ENCODE measurements at regions not wholly inside any gene's neighbourhood (a gene's known extent, or its start where the extent isn't known, plus 50 kb on each side); places are given as distances from the start of the nearest gene placed in this dataset.

DNA sequence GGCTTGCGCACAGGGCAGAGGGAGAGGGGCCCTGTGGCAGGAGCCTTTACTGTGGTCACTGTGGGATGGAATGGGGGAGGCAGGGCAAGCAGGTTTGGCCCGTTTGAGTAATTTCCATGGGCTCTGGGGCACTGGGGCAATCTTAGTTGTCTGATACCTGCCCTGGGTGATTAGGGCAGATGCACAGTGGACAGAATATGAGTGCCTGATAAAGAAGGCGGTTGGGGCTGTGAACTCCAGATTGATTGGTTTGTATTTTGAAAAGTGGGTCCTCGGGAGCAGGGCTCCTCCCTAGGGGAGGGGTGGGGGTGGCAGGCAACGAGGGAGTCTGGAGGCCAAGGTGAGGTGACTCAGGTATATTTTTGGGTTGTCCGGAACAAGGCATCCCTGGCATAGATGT lies 247.5 kb downstream of the NSG2 start:
- Histone ChIP-seq H3K9me2 (ENCODE audit: insufficient read depth) (no peaks in the 10 kb centered on the region), H3F3A (ENCODE audit: insufficient read depth) (no peaks in the 10 kb centered on the region), H3K79me2 (ENCODE audit: insufficient read depth) (no peaks in the 10 kb centered on the region), H3K4me2 (ENCODE audit: unreplicated experiment) (no peak overlapping the region), H3K27me3 (replicated peaks; ENCODE audit: insufficient read depth) (no peaks in the 10 kb centered on the region), H3K4me1 (ENCODE audit: insufficient read depth) (no peaks in the 10 kb centered on the region), H3K36me3 (ENCODE audit: low read depth) (no peaks in the 10 kb centered on the region), H3K27ac (no peak overlapping the region), H3K9ac (no peak overlapping the region), H3K9me3 (ENCODE audit: low read depth) (no peaks in the 10 kb centered on the region), H2AFZ (no peak overlapping the region), H3K4me3 (no peak overlapping the region), H4K20me1 (ENCODE audit: insufficient read depth) (no peaks in the 10 kb centered on the region)
- no peak for DNase-seq
- in situ Hi-C loops (cut with MboI) = no loop called here
- no peak for TF ChIP-seq EZH2 (IDR thresholded peaks at IDR 0.05; ENCODE audit: insufficient read depth, poor library complexity, severe bottlenecking)
- no peak for TF ChIP-seq EZH2phosphoT487 (IDR thresholded peaks at IDR 0.05; ENCODE audit: insufficient read depth, low read depth)
- WGBS, 2 experiments (ENCODE audit: low coverage in 1 of 2, low lambda C conversion rate in 2 of 2, missing lambda C conversion rate in 2 of 2) = 6 to 13% methylated on average over 6 of the region's 6 CpGs

DNA sequence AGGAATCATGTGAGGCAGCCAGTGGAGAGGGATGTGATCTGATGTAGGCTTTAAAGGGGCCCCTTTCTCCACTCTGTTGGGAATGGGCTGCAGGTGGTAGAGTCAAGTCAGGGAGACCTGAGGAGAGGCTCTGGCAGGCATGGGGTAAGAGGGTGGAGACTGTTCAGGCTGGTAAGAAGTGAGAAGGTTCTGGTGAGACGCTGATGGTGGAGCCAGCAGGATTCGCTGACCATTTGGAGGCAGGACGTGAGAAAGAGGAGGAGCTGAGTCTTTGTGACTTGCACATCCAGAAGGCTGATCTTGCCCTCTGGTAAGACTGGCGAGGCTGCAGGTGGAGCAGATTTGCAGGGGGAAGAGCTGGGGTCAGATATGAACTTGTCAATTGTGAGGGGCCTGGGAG lies 248.0 kb downstream of the NSG2 start:
- no peak for TF ChIP-seq EZH2phosphoT487 (IDR thresholded peaks at IDR 0.05; ENCODE audit: insufficient read depth, low read depth)
- TF ChIP-seq EZH2 (IDR thresholded peaks at IDR 0.05; ENCODE audit: insufficient read depth, poor library complexity, severe bottlenecking) = no peak
- in situ Hi-C loops (cut with MboI) = no loop called here
- H3K4me2 ChIP-seq (ENCODE audit: unreplicated experiment) = no peak overlapping the region

DNA sequence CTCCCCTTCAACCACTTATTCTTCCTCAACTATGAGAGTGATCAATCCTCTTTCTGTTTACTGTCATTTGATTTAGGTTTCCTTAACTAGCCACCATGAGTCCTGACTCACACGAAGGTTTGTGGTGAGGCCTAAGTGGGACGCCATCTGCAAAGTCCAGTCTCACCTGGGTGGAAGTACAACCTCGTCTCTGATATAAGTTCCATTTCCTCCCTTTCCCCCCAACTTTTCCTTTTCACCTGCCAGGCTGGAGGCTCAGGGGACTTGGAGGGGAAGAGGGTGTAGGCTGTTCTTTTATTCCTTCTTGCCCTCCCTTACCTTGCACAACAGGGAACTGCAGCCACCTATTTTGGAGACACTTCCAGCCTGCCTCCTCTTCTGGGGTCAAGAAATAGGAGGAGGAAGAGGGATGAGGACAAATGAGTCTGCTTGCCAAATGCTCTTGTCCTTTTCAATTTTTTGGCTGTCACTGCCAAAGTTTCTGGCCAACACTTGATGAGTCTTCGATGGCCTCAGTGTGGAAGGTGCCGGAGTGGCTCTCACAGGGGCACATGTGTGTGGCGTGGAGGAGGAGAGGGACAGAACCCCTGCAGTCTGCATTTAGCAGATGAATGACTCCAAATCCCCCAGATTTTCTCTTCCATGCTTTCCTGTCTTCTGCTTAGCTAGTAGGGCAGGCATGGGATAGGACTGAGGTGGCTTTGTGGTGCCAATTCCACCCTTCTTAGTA lies 249.6 kb downstream of the NSG2 start:
- Histone ChIP-seq H3K4me3 (no peak overlapping the region), H3K27me3 (replicated peaks; ENCODE audit: insufficient read depth) (no peaks in the 10 kb centered on the region), H3K4me1 (ENCODE audit: insufficient read depth) (no peaks in the 10 kb centered on the region), H3K9ac (no peak overlapping the region), H3K4me2 (ENCODE audit: unreplicated experiment) (no peak overlapping the region), H3F3A (ENCODE audit: insufficient read depth) (no peaks in the 10 kb centered on the region), H3K79me2 (ENCODE audit: insufficient read depth) (no peaks in the 10 kb centered on the region), H3K36me3 (ENCODE audit: low read depth) (no peaks in the 10 kb centered on the region), H4K20me1 (ENCODE audit: insufficient read depth) (no peaks in the 10 kb centered on the region), H2AFZ (no peak overlapping the region), H3K9me2 (ENCODE audit: insufficient read depth) (no peaks in the 10 kb centered on the region), H3K27ac (no peak overlapping the region), H3K9me3 (ENCODE audit: low read depth) (no peaks in the 10 kb centered on the region)
- 9 to 13% methylated on average over 6 of the region's 6 CpGs for WGBS, 2 experiments (ENCODE audit: low coverage in 1 of 2, low lambda C conversion rate in 2 of 2, missing lambda C conversion rate in 2 of 2)
- no peak for TF ChIP-seq EZH2 (IDR thresholded peaks at IDR 0.05; ENCODE audit: insufficient read depth, poor library complexity, severe bottlenecking)
- no peak for TF ChIP-seq EZH2phosphoT487 (IDR thresholded peaks at IDR 0.05; ENCODE audit: insufficient read depth, low read depth)
- in situ Hi-C loops (cut with MboI) = no loop called here
- no peak for DNase-seq

More for the DNA sequence above, 248.0 kb downstream of the NSG2 start:
- no peak overlapping the region for H3K9ac ChIP-seq
- no peaks in the 10 kb centered on the region for H3F3A ChIP-seq (ENCODE audit: insufficient read depth)
- no peaks in the 10 kb centered on the region for H3K27me3 ChIP-seq (replicated peaks; ENCODE audit: insufficient read depth)
- WGBS, 2 experiments (ENCODE audit: low coverage in 1 of 2, low lambda C conversion rate in 2 of 2, missing lambda C conversion rate in 2 of 2) = 8 to 9% methylated on average over 4 of the region's 4 CpGs
- H2AFZ ChIP-seq = no peak overlapping the region
- H3K4me3 ChIP-seq = no peak overlapping the region
- no peaks in the 10 kb centered on the region for H3K79me2 ChIP-seq (ENCODE audit: insufficient read depth)
- no peaks in the 10 kb centered on the region for H3K4me1 ChIP-seq (ENCODE audit: insufficient read depth)
- H3K9me2 ChIP-seq (ENCODE audit: insufficient read depth) = no peaks in the 10 kb centered on the region
- H3K9me3 ChIP-seq (ENCODE audit: low read depth) = no peaks in the 10 kb centered on the region
- no peak overlapping the region for H3K27ac ChIP-seq
- H3K36me3 ChIP-seq (ENCODE audit: low read depth) = no peaks in the 10 kb centered on the region
- DNase-seq = no peak
- no peaks in the 10 kb centered on the region for H4K20me1 ChIP-seq (ENCODE audit: insufficient read depth)

DNA sequence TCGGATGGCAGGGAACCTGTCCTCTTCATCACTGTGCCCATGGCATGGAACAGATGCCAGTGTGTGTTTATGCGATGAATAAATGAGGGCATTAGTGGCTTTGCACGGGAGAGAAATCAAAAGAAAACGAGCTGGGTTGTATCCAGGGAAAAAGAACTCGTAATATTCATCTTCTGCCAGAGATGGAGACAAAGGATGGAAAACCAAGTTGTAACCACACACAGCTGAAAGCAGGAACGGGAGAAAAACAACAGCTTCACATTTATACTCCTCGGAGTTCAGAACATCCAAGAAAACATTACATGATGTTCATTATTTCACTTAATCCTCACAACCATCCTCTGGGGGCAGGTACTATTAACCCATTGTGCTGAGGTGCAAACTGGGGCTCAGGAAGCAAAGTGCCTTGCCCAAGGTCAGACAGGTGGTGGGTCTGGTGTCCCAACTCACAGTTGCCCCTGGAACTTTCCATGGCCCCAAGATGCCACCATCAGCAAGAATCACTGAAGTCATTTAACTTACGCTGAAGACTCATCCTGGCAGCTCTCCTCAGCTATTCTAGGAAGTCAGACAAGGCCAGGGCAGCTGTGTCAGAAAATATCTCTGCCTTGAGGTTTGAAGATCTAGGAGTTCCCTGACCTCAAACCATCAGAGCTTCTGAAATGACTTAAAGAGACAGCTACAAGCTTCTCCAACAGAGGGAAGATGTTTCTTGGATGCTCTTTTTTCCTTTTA lies 250.4 kb downstream of the NSG2 start:
- no peaks in the 10 kb centered on the region for H3K9me3 ChIP-seq (ENCODE audit: low read depth)
- WGBS, 2 experiments (ENCODE audit: low coverage in 1 of 2, low lambda C conversion rate in 2 of 2, missing lambda C conversion rate in 2 of 2) = 16 to 19% methylated on average over 8 of the region's 8 CpGs
- no peak for TF ChIP-seq EZH2 (IDR thresholded peaks at IDR 0.05; ENCODE audit: insufficient read depth, poor library complexity, severe bottlenecking)
- TF ChIP-seq EZH2phosphoT487 (IDR thresholded peaks at IDR 0.05; ENCODE audit: insufficient read depth, low read depth) = no peak

More for the DNA sequence above, 250.4 kb downstream of the NSG2 start:
- no peak overlapping the region for H3K27ac ChIP-seq
- no peak overlapping the region for H3K4me2 ChIP-seq (ENCODE audit: unreplicated experiment)
- H3F3A ChIP-seq (ENCODE audit: insufficient read depth) = no peaks in the 10 kb centered on the region
- no peaks in the 10 kb centered on the region for H3K9me2 ChIP-seq (ENCODE audit: insufficient read depth)
- H4K20me1 ChIP-seq (ENCODE audit: insufficient read depth) = no peaks in the 10 kb centered on the region
- H3K79me2 ChIP-seq (ENCODE audit: insufficient read depth) = no peaks in the 10 kb centered on the region
- DNase-seq = no peak
- H3K4me1 ChIP-seq (ENCODE audit: insufficient read depth) = no peaks in the 10 kb centered on the region
- H3K9ac ChIP-seq = no peak overlapping the region
- H3K27me3 ChIP-seq (replicated peaks; ENCODE audit: insufficient read depth) = no peaks in the 10 kb centered on the region
- in situ Hi-C loops (cut with MboI) = no loop called here
- no peaks in the 10 kb centered on the region for H3K36me3 ChIP-seq (ENCODE audit: low read depth)
- no peak overlapping the region for H2AFZ ChIP-seq
- no peak overlapping the region for H3K4me3 ChIP-seq
